ENCODE measurements at regions not wholly inside any gene's neighbourhood (a gene's known extent, or its start where the extent isn't known, plus 50 kb on each side); places are given as distances from the start of the nearest gene placed in this dataset.

DNA sequence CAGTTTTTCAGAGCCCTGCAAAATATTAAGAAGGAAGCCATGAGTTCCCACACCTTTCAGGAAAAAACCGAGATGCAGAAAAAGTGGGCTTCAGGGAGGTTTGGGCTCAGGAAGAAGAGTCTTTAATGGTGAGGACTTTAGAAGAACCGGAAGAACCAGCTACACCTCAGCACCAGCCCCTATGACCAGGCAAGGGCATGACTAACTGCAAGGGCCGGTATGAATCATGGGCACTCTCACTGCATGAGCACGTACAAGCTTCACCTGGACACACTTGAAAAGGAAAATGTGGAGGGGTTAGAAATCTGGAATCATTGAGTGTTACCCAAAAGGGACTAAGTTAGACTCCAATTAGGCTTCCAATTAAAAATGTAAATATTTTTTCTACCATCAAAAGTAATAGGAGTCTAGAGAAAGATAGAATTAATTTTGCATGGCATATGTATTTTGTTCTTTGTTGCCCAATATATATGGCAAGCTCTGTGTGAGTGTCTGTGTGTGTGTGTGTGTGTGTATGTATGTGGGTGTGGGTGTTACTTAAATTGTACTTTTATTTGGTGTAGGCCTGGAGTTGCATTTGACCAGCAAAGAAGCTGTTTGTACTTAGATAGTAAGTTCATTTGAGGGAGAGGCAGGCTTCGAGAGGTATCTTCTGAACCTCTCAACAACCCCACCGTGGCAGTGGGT is 66.5 kb upstream of the THUMPD2 start:
- Histone ChIP-seq H3K4me3 (replicated peaks in 1 of 4; ENCODE audit: control extremely low read depth in 1 of 4, insufficient read depth in 1 of 4, low read depth in 3 of 4, low read length in 4 of 4) (no peak overlapping the region), H3K9me3 (ENCODE audit: control insufficient read depth, insufficient read depth, low read depth, low read length) (no peaks in the 10 kb centered on the region), H2AFZ (ENCODE audit: low read length) (no peak overlapping the region), H3K4me2 (ENCODE audit: extremely low read depth, insufficient read depth, low read length) (no peak overlapping the region), H3K27me3 (ENCODE audit: control insufficient read depth, insufficient read depth, low read length) (no peaks in the 10 kb centered on the region), H3K79me2 (ENCODE audit: control insufficient read depth, insufficient read depth, low read length) (no peaks in the 10 kb centered on the region), H3K9ac (ENCODE audit: insufficient read depth, low read length) (no peak overlapping the region), H3K27ac (ENCODE audit: insufficient read depth, low read length) (no peak overlapping the region), H3K36me3 (ENCODE audit: control insufficient read depth, insufficient read depth, low read length) (no peaks in the 10 kb centered on the region), H4K20me1 (ENCODE audit: control insufficient read depth, extremely low read depth, insufficient read depth, low read length) (no peaks in the 10 kb centered on the region), H3K4me1 (ENCODE audit: control insufficient read depth, extremely low read depth, insufficient read depth, low read length) (no peaks in the 10 kb centered on the region)
- TF ChIP-seq EZH2 (IDR thresholded peaks at IDR 0.05; ENCODE audit: low read length, missing control alignments), result no peak
- TF ChIP-seq, protein P1, sequence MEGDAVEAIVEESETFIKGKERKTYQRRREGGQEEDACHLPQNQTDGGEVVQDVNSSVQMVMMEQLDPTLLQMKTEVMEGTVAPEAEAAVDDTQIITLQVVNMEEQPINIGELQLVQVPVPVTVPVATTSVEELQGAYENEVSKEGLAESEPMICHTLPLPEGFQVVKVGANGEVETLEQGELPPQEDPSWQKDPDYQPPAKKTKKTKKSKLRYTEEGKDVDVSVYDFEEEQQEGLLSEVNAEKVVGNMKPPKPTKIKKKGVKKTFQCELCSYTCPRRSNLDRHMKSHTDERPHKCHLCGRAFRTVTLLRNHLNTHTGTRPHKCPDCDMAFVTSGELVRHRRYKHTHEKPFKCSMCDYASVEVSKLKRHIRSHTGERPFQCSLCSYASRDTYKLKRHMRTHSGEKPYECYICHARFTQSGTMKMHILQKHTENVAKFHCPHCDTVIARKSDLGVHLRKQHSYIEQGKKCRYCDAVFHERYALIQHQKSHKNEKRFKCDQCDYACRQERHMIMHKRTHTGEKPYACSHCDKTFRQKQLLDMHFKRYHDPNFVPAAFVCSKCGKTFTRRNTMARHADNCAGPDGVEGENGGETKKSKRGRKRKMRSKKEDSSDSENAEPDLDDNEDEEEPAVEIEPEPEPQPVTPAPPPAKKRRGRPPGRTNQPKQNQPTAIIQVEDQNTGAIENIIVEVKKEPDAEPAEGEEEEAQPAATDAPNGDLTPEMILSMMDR (conservative IDR thresholded peaks at IDR 0.05 in 1 of 2, IDR thresholded peaks at IDR 0.05 in 1 of 2; ENCODE audit: low read depth in 1 of 2, low read length in 2 of 2), result no peak
- peak in 1 of 2 donors; percentile 76 for DNase-seq (ENCODE audit: low read depth in 2 of 2)

DNA sequence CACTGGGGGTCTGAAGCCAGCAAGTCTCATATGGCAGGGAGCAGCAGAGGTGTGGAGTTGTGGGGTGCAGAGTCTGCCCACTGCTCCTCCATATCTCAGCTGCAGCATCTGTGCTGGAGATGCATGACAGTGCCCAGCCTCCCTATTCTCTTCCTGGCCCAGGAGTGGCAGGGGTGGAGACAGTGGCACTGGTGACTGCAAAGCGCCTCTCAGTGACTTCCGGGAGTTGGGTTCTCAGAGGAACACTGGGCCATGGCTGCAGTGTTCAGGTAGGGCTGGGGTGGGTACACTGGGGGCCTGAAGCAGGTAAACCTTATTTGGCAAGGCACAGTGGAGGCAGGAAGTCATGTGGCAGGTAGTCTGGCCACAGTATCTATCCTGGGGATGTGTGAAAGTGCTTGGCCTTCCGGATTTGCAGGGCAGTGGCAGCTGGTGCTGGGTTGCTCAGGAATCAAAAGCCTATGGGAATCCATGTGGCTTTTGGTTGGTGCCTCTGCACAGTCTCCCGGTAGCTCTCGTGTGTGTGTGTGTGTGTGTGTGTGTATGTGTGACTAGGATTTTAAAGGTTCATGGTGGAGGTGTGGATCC is 60.3 kb upstream of the THUMPD2 start:
- Histone ChIP-seq H3K27ac (ENCODE audit: insufficient read depth, low read length) (no peak overlapping the region), H3K4me3 (replicated peaks in 1 of 4; ENCODE audit: control extremely low read depth in 1 of 4, insufficient read depth in 1 of 4, low read depth in 3 of 4, low read length in 4 of 4) (no peak overlapping the region), H3K4me1 (ENCODE audit: control insufficient read depth, extremely low read depth, insufficient read depth, low read length) (no peaks in the 10 kb centered on the region), H3K79me2 (ENCODE audit: control insufficient read depth, insufficient read depth, low read length) (no peaks in the 10 kb centered on the region), H3K9ac (ENCODE audit: insufficient read depth, low read length) (no peak overlapping the region), H3K27me3 (ENCODE audit: control insufficient read depth, insufficient read depth, low read length) (no peaks in the 10 kb centered on the region), H3K9me3 (ENCODE audit: control insufficient read depth, insufficient read depth, low read depth, low read length) (no peaks in the 10 kb centered on the region), H3K36me3 (ENCODE audit: control insufficient read depth, insufficient read depth, low read length) (no peaks in the 10 kb centered on the region), H2AFZ (ENCODE audit: low read length) (no peak overlapping the region), H4K20me1 (ENCODE audit: control insufficient read depth, extremely low read depth, insufficient read depth, low read length) (no peaks in the 10 kb centered on the region), H3K4me2 (ENCODE audit: extremely low read depth, insufficient read depth, low read length) (no peak overlapping the region)
- DNase-seq (ENCODE audit: low read depth in 2 of 2), result no peak
- TF ChIP-seq, protein P1 (conservative IDR thresholded peaks at IDR 0.05 in 1 of 2, IDR thresholded peaks at IDR 0.05 in 1 of 2; ENCODE audit: low read depth in 1 of 2, low read length in 2 of 2), result no peak
- no peak for TF ChIP-seq EZH2 (IDR thresholded peaks at IDR 0.05; ENCODE audit: low read length, missing control alignments)

DNA sequence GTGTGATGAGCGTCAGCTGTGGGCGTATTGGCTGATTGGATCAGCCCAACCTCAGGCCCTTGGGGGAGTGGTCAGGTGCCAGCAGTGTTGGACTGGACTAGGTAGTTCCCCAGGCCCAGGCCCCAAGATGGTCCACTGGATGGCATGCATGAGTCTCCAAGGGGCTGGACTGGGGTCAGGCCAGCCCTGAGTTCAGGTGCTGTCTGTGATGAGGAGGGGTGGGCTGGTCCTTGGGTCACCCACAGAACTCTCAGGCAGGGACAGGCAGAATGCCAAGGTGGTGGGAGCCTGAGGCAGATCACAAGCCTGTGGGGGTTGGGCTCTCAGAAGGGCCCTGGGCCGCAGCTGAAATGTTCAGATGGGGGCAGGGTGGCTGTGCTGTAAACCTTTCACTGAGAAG is 59.5 kb upstream of the THUMPD2 start:
- H3K4me2 ChIP-seq (ENCODE audit: extremely low read depth, insufficient read depth, low read length), result no peak overlapping the region
- no peak overlapping the region for H3K27ac ChIP-seq (ENCODE audit: insufficient read depth, low read length)
- H3K27me3 ChIP-seq (ENCODE audit: control insufficient read depth, insufficient read depth, low read length), result no peaks in the 10 kb centered on the region
- no peaks in the 10 kb centered on the region for H4K20me1 ChIP-seq (ENCODE audit: control insufficient read depth, extremely low read depth, insufficient read depth, low read length)
- H3K4me1 ChIP-seq (ENCODE audit: control insufficient read depth, extremely low read depth, insufficient read depth, low read length), result no peaks in the 10 kb centered on the region
- H3K9me3 ChIP-seq (ENCODE audit: control insufficient read depth, insufficient read depth, low read depth, low read length), result no peaks in the 10 kb centered on the region
- no peak overlapping the region for H3K9ac ChIP-seq (ENCODE audit: insufficient read depth, low read length)
- H3K36me3 ChIP-seq (ENCODE audit: control insufficient read depth, insufficient read depth, low read length), result no peaks in the 10 kb centered on the region
- no peaks in the 10 kb centered on the region for H3K79me2 ChIP-seq (ENCODE audit: control insufficient read depth, insufficient read depth, low read length)
- no peak for DNase-seq (ENCODE audit: low read depth in 2 of 2)
- H2AFZ ChIP-seq (ENCODE audit: low read length), result no peak overlapping the region
- H3K4me3 ChIP-seq (replicated peaks in 1 of 4; ENCODE audit: control extremely low read depth in 1 of 4, insufficient read depth in 1 of 4, low read depth in 3 of 4, low read length in 4 of 4), result no peak overlapping the region
- TF ChIP-seq EZH2 (IDR thresholded peaks at IDR 0.05; ENCODE audit: low read length, missing control alignments), result no peak
- TF ChIP-seq, protein P1 (conservative IDR thresholded peaks at IDR 0.05 in 1 of 2, IDR thresholded peaks at IDR 0.05 in 1 of 2; ENCODE audit: low read depth in 1 of 2, low read length in 2 of 2), result no peak

Measured in fibroblast of lung (primary cell).